ENCODE measurements at regions not wholly inside any gene's neighbourhood (a gene's known extent, or its start where the extent isn't known, plus 50 kb on each side); places are given as distances from the start of the nearest gene placed in this dataset.
"Not testable (repeated sequence)": the region's sequence is repeated elsewhere in the genome, so short reads cannot be mapped to it uniquely, and the experiment has no call there.

GRCh38 chr21:38067086-38067739 lies 151.0 kb upstream of the KCNJ6 start:
- Mint-ChIP-seq H3K4me1 (no peaks in the 10 kb centered on the region), H3K27ac (no peak overlapping the region), H3K36me3 (ENCODE audit: low read depth) (no peaks in the 10 kb centered on the region), H3K4me3 (no peak overlapping the region), H3K9me3 (no peaks in the 10 kb centered on the region), H3K27me3 (peaks cover 8% of the 10 kb centered on the region)
- DNase-seq (no peak), ATAC-seq (no peak)

- DNase-seq (no peak), ATAC-seq (no peak)
- Mint-ChIP-seq H3K27me3 (peaks cover 4% of the 10 kb centered on the region), H3K4me3 (no peak overlapping the region), H3K36me3 (ENCODE audit: low read depth) (no peaks in the 10 kb centered on the region), H3K4me1 (no peaks in the 10 kb centered on the region), H3K27ac (no peak overlapping the region), H3K9me3 (no peaks in the 10 kb centered on the region)
Measured at GRCh38 chr21:38072489-38072888, 156.2 kb upstream of the KCNJ6 start.

GRCh38 chr21:38075833-38076587 lies 159.8 kb upstream of the KCNJ6 start:
- H3K27ac Mint-ChIP-seq: no peak overlapping the region
- DNase-seq: no peak
- no peak for ATAC-seq

GRCh38 chr21:38077569-38077968 lies 161.3 kb upstream of the KCNJ6 start:
- no peaks in the 10 kb centered on the region for H3K36me3 Mint-ChIP-seq (ENCODE audit: low read depth)
- H3K4me3 Mint-ChIP-seq: no peak overlapping the region
- H3K9me3 Mint-ChIP-seq: no peaks in the 10 kb centered on the region
- DNase-seq (no peak), ATAC-seq (no peak)
- no peaks in the 10 kb centered on the region for H3K27me3 Mint-ChIP-seq
- H3K27ac Mint-ChIP-seq: no peak overlapping the region
- H3K4me1 Mint-ChIP-seq: no peaks in the 10 kb centered on the region

More at GRCh38 chr21:38075833-38076587, 159.8 kb upstream of the KCNJ6 start:
- H3K9me3 Mint-ChIP-seq: no peaks in the 10 kb centered on the region
- no peak overlapping the region for H3K4me3 Mint-ChIP-seq
- H3K4me1 Mint-ChIP-seq: no peaks in the 10 kb centered on the region
- no peaks in the 10 kb centered on the region for H3K27me3 Mint-ChIP-seq
- no peaks in the 10 kb centered on the region for H3K36me3 Mint-ChIP-seq (ENCODE audit: low read depth)

- H3K4me1 Mint-ChIP-seq: no peaks in the 10 kb centered on the region
- H3K9me3 Mint-ChIP-seq: no peaks in the 10 kb centered on the region
- no peak overlapping the region for H3K27ac Mint-ChIP-seq
- ATAC-seq (no peak), DNase-seq (no peak)
- H3K36me3 Mint-ChIP-seq (ENCODE audit: low read depth): no peaks in the 10 kb centered on the region
- H3K27me3 Mint-ChIP-seq: peaks cover 3% of the 10 kb centered on the region
- H3K4me3 Mint-ChIP-seq: no peak overlapping the region
Measured at GRCh38 chr21:38080888-38081287, 164.6 kb upstream of the KCNJ6 start.

GRCh38 chr21:38081708-38082107 lies 165.5 kb upstream of the KCNJ6 start:
- Mint-ChIP-seq H3K4me1 (no peaks in the 10 kb centered on the region), H3K27me3 (peaks cover 3% of the 10 kb centered on the region), H3K9me3 (no peaks in the 10 kb centered on the region), H3K27ac (no peak overlapping the region), H3K36me3 (ENCODE audit: low read depth) (no peaks in the 10 kb centered on the region), H3K4me3 (no peak overlapping the region)
- DNase-seq (no peak), ATAC-seq (no peak)

GRCh38 chr21:38082936-38083485 lies 166.8 kb upstream of the KCNJ6 start:
- Mint-ChIP-seq H3K9me3 (no peaks in the 10 kb centered on the region), H3K27ac (no peak overlapping the region), H3K4me3 (no peak overlapping the region), H3K36me3 (ENCODE audit: low read depth) (no peaks in the 10 kb centered on the region), H3K4me1 (no peaks in the 10 kb centered on the region), H3K27me3 (peaks cover 3% of the 10 kb centered on the region)
- ATAC-seq (no peak), DNase-seq (no peak)

- no peaks in the 10 kb centered on the region for H3K36me3 Mint-ChIP-seq (ENCODE audit: low read depth)
- H3K4me3 Mint-ChIP-seq: no peak overlapping the region
- no peaks in the 10 kb centered on the region for H3K9me3 Mint-ChIP-seq
- no peak for ATAC-seq
- no peak overlapping the region for H3K27ac Mint-ChIP-seq
- H3K27me3 Mint-ChIP-seq: peaks cover 3% of the 10 kb centered on the region
- DNase-seq: no peak
- no peaks in the 10 kb centered on the region for H3K4me1 Mint-ChIP-seq
Measured at GRCh38 chr21:38083535-38083934, 167.3 kb upstream of the KCNJ6 start.

GRCh38 chr21:38086580-38086979 lies 170.2 kb upstream of the KCNJ15 start:
- no peak for DNase-seq
- no peak for ATAC-seq
- H3K36me3 Mint-ChIP-seq (ENCODE audit: low read depth): no peaks in the 10 kb centered on the region
- peaks cover 1% of the 10 kb centered on the region for H3K9me3 Mint-ChIP-seq
- H3K27me3 Mint-ChIP-seq: peaks cover 7% of the 10 kb centered on the region
- H3K27ac Mint-ChIP-seq: no peak overlapping the region
- no peaks in the 10 kb centered on the region for H3K4me1 Mint-ChIP-seq
- no peak overlapping the region for H3K4me3 Mint-ChIP-seq

GRCh38 chr21:38088916-38089762 lies 167.7 kb upstream of the KCNJ15 start:
- Mint-ChIP-seq H3K4me1 (no peaks in the 10 kb centered on the region), H3K27ac (no peak overlapping the region), H3K36me3 (ENCODE audit: low read depth) (no peaks in the 10 kb centered on the region), H3K27me3 (peaks cover 13% of the 10 kb centered on the region), H3K9me3 (peaks cover 3% of the 10 kb centered on the region), H3K4me3 (no peak overlapping the region)
- DNase-seq (no peak), ATAC-seq (no peak)

GRCh38 chr21:38089763-38090046 lies 167.1 kb upstream of the KCNJ15 start:
- Mint-ChIP-seq H3K27me3 (peaks cover 14% of the 10 kb centered on the region), H3K4me1 (no peaks in the 10 kb centered on the region), H3K27ac (no peak overlapping the region), H3K4me3 (no peak overlapping the region), H3K36me3 (ENCODE audit: low read depth) (no peaks in the 10 kb centered on the region), H3K9me3 (peaks cover 3% of the 10 kb centered on the region)
- ATAC-seq (no peak), DNase-seq (no peak)

- H3K9me3 Mint-ChIP-seq; H3K4me1 Mint-ChIP-seq; H3K4me3 Mint-ChIP-seq; DNase-seq; ATAC-seq; H3K27ac Mint-ChIP-seq; H3K36me3 Mint-ChIP-seq (ENCODE audit: low read depth): not testable (repeated sequence)
- H3K27me3 Mint-ChIP-seq: peaks cover 14% of the 10 kb centered on the region
Measured at GRCh38 chr21:38091061-38091460, 165.7 kb upstream of the KCNJ15 start.

GRCh38 chr21:38092051-38092450 lies 164.7 kb upstream of the KCNJ15 start:
- Mint-ChIP-seq H3K4me1 (no peaks in the 10 kb centered on the region), H3K9me3 (peaks cover 5% of the 10 kb centered on the region), H3K27me3 (peaks cover 14% of the 10 kb centered on the region), H3K4me3 (no peak overlapping the region), H3K27ac (no peak overlapping the region), H3K36me3 (ENCODE audit: low read depth) (no peaks in the 10 kb centered on the region)
- DNase-seq: no peak
- ATAC-seq: no peak

GRCh38 chr21:38095220-38095619 lies 161.6 kb upstream of the KCNJ15 start:
- H3K4me1 Mint-ChIP-seq: no peaks in the 10 kb centered on the region
- H3K27ac Mint-ChIP-seq: no peak overlapping the region
- no peak overlapping the region for H3K4me3 Mint-ChIP-seq
- H3K9me3 Mint-ChIP-seq: peaks cover 8% of the 10 kb centered on the region
- no peak for ATAC-seq
- H3K36me3 Mint-ChIP-seq (ENCODE audit: low read depth): no peaks in the 10 kb centered on the region
- DNase-seq: no peak
- peaks cover 10% of the 10 kb centered on the region for H3K27me3 Mint-ChIP-seq

GRCh38 chr21:38097789-38098188 lies 159.0 kb upstream of the KCNJ15 start:
- DNase-seq: no peak
- H3K4me1 Mint-ChIP-seq: no peaks in the 10 kb centered on the region
- no peak overlapping the region for H3K27ac Mint-ChIP-seq
- peaks cover 5% of the 10 kb centered on the region for H3K9me3 Mint-ChIP-seq
- H3K4me3 Mint-ChIP-seq: no peak overlapping the region
- peaks cover 9% of the 10 kb centered on the region for H3K27me3 Mint-ChIP-seq
- H3K36me3 Mint-ChIP-seq (ENCODE audit: low read depth): no peaks in the 10 kb centered on the region
- ATAC-seq: no peak

Measured in activated naive CD8-positive, alpha-beta T cell treated with anti-CD3 and anti-CD28 coated beads, Interleukin-2, amount 50 U/mL, for 24 hours (primary cell).